ENCODE measurements at regions not wholly inside any gene's neighbourhood (a gene's known extent, or its start where the extent isn't known, plus 50 kb on each side); places are given as distances from the start of the nearest gene placed in this dataset.

GRCh38 chrX:36436361-36436760 is 516.8 kb downstream of the CFAP47 start:
- no peak for DNase-seq

GRCh38 chrX:36443007-36443406 is 523.5 kb downstream of the CFAP47 start:
- no peak for DNase-seq

GRCh38 chrX:36445566-36445965 is 526.0 kb downstream of the CFAP47 start:
- DNase-seq: peak in 8 of 58 donors; percentile 0 to 14 (median 0)

GRCh38 chrX:36462142-36462541 is 542.6 kb downstream of the CFAP47 start:
- DNase-seq: no peak

- no peak for DNase-seq
Measured at GRCh38 chrX:36480441-36480990, 527.6 kb upstream of the FAM47C start.

GRCh38 chrX:36501169-36501702 is 506.9 kb upstream of the FAM47C start:
- no peak for DNase-seq

GRCh38 chrX:36504625-36505024 is 503.5 kb upstream of the FAM47C start:
- no peak for DNase-seq

GRCh38 chrX:36508042-36508441 is 500.1 kb upstream of the FAM47C start:
- DNase-seq: no peak

- no peak for DNase-seq
Measured at GRCh38 chrX:36510736-36511135, 497.4 kb upstream of the FAM47C start.

GRCh38 chrX:36528661-36529060 is 479.5 kb upstream of the FAM47C start:
- no peak for DNase-seq

- no peak for DNase-seq
Measured at GRCh38 chrX:36534900-36535299, 473.3 kb upstream of the FAM47C start.

- DNase-seq: no peak
Measured at GRCh38 chrX:36543499-36543898, 464.7 kb upstream of the FAM47C start.

GRCh38 chrX:36562986-36563385 is 445.2 kb upstream of the FAM47C start:
- DNase-seq: no peak

- no peak for DNase-seq
Measured at GRCh38 chrX:36568946-36569345, 439.2 kb upstream of the FAM47C start.

GRCh38 chrX:36573720-36574119 is 434.4 kb upstream of the FAM47C start:
- peak in 1 of 58 donors; percentile 0 for DNase-seq

GRCh38 chrX:36575670-36576069 is 432.5 kb upstream of the FAM47C start:
- DNase-seq: no peak

- no peak for DNase-seq
Measured at GRCh38 chrX:36577006-36577405, 431.2 kb upstream of the FAM47C start.

GRCh38 chrX:36581030-36581429 is 427.1 kb upstream of the FAM47C start:
- DNase-seq: no peak

GRCh38 chrX:36583674-36584073 is 424.5 kb upstream of the FAM47C start:
- no peak for DNase-seq

GRCh38 chrX:36609616-36610585 is 398.3 kb upstream of the FAM47C start:
- DNase-seq: no peak

- no peak for DNase-seq
Measured at GRCh38 chrX:36626898-36627297, 381.3 kb upstream of the FAM47C start.

GRCh38 chrX:36640232-36640631 is 367.9 kb upstream of the FAM47C start:
- DNase-seq: no peak

- no peak for DNase-seq
Measured at GRCh38 chrX:36642052-36642451, 366.1 kb upstream of the FAM47C start.

Data from anterior cingulate cortex (tissue), 58 donors.